Occipital lobe (tissue), 1 donor: ENCODE measurements at regions not wholly inside any gene's neighbourhood (a gene's known extent, or its start where the extent isn't known, plus 50 kb on each side); places are given as distances from the start of the nearest gene placed in this dataset.
A peak's percentile ranks its signal among the peaks of the same experiment; 100 is the strongest.
"Not testable (repeated sequence)": the region's sequence is repeated elsewhere in the genome, so short reads cannot be mapped to it uniquely, and the experiment has no call there.

ENCODE experiments used
- DNase-seq: peaks from one replicate; lab custom pipeline; 2025; lab: John Stamatoyannopoulos, UW

GRCh38 chr14:38592764-38593442 is 337.0 kb upstream of the CLEC14A start:
- no peak for DNase-seq

GRCh38 chr14:38589747-38590350 is 334.0 kb upstream of the CLEC14A start:
- no peak for DNase-seq

DNA sequence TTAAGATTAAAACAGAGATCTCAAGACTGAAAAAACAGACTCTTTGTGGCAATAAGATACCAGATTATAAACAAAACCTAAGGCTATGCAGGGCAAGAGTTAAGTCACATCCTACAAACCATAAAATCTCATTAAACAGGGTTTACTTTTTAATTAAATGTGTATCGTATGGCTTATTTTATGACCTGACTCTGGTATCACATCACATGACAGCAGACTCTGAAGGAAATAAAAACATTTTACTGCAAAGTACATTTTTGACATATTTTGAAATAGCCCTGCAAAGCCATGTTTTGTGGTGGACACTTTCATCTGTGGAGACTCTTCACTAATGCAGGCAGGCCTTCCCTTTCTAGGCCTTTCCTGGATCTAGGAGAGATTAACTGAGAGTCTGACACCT is 327.6 kb upstream of the CLEC14A start:
- no peak for DNase-seq

DNA sequence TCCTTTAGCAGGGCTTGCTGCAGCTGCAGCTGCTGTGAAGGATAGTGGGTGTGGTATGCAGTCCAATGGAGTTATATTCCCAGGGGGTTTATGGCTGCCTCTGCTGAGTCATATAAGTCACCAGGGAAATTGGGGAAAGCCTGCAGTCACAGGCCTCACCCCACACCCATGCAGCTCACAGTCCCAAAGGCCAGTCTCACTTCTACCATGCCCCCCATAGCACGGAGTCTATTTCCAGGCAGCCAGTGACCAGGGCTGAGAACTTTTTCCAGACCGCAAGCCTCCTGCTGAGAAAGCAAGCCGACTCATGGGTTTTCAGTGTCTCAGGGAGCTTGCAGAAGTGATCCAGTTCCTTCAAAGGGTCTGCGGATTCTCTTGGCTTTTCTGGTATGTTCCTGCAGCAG is 322.4 kb upstream of the CLEC14A start:
- DNase-seq: no peak

GRCh38 chr14:38567703-38568102 is 311.8 kb upstream of the CLEC14A start:
- no peak for DNase-seq

GRCh38 chr14:38561657-38562056 is 305.8 kb upstream of the CLEC14A start:
- DNase-seq: no peak

GRCh38 chr14:38559711-38560110 is 303.8 kb upstream of the CLEC14A start:
- no peak for DNase-seq

DNA sequence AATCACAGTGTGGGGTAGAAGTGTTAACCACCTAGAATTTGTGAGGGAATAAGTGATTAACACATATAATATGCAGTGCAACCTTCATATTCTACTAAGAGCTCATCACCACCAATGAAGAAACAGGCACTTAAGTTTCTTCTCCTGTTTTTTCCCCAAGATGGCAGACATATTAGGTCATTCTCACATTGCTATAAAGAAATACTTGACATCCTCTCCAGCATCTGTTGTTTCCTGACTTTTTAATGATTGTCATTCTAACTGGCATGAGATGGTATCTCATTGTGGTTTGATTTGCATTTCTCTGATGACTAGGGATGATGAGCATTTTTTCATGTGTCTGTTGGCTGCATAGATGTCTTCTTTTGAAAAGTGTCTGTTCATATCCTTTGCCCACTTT is 301.5 kb upstream of the CLEC14A start:
- DNase-seq: not testable (repeated sequence)

DNA sequence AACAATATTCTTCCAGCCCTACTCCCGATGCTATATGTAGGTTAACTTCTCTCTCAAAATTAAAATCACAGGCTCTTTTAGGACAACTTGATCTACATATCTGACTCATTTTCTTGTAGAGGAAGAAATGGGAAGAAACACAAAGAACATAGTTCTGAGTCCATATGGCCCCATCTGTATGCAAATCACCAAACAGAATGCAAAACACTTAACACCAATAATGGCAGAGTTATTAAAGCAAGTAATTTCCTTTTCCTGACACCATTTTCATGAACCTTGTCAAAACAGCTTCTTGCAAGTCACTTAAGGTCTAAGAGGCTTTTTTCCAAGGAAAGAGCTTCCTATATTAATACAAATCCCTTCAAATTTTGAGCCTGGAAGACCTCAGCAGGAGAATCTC is 300.4 kb upstream of the CLEC14A start:
- DNase-seq: no peak

- no peak for DNase-seq
These were observed 298.1 kb upstream of the CLEC14A start for GRCh38 chr14:38554026-38554425.

DNA sequence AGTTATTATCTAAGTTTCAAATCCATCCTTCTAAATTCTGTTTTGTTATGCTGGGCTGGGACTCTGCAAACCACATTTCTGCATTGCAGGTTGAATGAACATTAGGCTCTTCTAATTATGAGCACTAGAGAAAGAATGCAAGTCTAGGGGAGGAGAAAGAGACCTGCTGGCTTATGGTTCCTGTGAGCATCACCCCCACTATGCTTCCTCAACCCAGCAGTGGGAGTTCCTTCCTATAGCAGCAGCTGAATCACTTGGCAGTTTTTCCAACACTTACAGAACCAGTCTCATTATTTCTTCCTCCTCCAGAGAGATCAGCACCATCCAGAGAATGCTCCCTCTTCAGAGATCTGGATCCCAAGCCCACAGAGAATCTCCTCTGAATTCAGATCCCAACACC is 297.7 kb upstream of the CLEC14A start:
- DNase-seq: peak; percentile 10

DNA sequence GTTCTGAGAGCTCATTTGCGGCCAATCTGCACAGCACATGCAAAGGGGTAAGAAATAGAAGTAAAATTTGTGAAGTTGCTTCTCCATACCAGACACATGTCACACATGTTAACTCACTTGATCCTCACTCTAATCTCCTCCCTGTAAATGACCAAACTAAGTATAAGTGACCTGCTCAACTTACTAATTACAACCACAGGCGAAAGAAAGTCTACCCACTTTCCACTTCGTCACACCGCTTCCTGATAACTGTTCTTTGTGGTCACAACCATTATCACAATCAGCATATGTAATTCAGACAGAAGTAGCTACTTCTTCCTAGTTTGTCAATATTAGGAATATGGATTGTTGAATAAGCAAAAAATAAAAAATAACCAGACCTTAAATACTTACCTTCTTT is 293.7 kb upstream of the CLEC14A start:
- no peak for DNase-seq

DNA sequence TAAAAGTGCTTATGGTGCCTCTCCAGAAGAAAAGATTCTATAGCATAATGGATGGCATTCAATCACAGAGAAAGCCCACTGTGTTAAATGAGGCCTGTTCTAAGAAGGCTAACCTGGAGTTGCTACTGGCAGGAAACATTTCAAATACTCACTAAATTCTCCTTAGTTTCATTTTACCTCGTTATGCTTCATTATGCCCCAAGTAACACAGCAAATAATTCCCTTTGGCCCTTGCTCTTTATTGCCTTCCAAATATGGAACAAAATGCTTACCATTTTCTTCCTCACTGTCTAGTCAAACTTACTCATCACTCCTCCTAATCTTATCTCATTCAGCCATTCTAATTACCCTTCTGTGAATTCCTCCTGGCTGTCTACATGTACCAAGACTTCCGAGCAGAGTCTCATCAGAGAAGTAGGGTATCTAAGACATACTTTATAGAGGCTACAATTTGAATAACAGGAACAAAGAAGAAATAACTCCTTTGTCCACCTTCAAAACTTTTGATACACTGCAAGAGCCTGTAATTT is 292.1 kb upstream of the CLEC14A start:
- DNase-seq: no peak

DNA sequence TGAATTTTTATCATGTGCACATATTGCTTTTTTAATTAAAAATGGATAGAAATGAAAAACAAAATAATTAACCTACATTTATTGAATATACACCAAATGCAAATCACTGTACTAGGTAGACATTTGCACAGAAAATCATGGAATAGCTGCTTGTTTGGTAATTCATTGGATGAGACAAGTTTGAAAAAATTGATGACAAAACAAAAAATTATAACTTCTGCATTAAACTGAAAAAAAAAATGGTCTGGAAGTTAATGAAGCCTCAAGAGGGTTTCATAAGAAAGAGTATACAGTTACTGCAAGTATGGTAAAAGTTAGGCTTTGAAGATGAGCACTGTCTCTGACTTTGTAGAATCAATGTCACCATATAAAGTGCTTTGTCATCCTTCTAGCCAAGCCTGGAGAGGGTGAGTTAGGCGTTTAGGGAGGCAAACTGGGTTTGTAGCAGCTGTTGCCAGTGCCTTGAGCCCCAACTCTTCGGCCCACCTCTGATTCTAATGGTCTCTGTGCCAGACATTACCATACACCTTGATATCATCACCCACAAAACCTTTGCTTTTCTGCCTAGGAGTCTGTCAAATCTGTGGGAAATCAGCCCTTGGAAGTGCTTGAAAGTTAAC is 291.1 kb upstream of the CLEC14A start:
- DNase-seq: no peak

DNA sequence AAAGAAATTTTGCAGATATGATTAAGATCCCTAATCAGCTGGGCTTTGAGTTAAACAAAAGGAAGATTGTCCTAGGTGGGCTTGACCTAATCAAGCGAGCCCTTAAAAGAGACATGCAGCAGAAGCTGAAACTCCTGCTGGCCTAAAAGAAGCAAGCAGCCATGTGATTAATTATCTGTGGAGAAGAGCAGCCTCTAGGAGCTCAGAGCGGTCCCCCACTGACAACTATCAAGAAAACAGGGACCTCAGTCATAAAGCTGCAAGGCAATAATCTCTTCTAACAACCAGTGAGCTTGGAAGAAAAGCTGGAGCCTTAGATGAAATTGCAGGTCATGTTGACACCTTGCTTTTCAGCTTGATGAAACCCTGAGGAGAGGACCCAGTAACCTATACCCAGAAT is 288.9 kb upstream of the CLEC14A start:
- DNase-seq: no peak

- not testable (repeated sequence) for DNase-seq
These were observed 288.0 kb upstream of the CLEC14A start for GRCh38 chr14:38543851-38544250.

GRCh38 chr14:38538053-38538452 is 282.2 kb upstream of the CLEC14A start:
- DNase-seq: not testable (repeated sequence)

DNA sequence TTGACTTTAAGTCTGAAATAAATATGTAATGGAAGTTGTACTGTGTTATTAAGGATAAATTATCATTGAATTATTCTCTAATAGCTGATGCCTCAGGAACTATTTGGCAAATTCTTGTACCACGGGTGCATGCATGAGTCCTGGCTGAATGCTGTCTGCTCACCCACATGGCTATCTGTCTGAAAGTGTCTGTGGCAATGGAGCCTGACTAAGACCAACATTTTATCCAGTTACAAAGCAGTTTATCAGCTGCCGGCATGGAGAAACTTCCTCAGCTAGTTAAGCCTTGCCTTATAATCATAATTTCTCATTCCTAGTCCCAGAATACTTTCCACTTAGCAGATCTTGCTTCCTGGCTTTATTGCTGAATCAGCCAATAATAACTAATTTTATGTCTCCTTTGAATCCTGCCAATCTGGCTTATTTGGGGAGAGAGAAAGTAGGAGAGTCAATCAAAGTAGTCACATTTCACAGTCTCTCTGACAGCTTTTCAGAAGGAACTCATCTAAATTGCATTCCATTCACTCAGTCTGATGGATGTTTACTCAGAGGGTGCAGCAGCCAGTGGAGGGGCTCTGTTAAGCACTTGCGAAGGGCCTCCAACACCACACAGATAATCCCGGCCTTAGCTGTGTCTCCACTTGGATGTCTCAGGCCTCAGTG is 280.6 kb upstream of the CLEC14A start:
- no peak for DNase-seq

GRCh38 chr14:38528582-38528981 is 272.7 kb upstream of the CLEC14A start:
- DNase-seq: no peak

DNA sequence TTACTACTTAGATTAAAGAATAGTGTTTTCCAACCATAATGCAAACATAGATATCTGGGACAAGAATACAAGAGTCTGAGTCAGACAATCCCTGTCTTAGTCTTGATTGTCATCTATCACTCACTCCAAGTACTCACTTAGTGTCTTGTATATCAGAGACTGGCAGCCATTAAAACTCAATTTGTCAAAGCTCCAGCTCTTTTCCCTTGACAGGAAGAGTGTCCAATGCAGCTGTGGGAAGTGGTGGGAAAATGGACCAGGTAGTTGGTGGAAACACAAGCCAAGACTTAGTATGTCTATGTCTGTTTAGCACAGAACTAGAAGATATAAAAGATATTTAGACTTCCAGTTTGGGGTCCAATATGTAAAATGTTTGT is 271.6 kb upstream of the CLEC14A start:
- DNase-seq: no peak

GRCh38 chr14:38526826-38527501 is 271.1 kb upstream of the CLEC14A start:
- no peak for DNase-seq
